NB4 (cell line): ENCODE measurements at regions not wholly inside any gene's neighbourhood (a gene's known extent, or its start where the extent isn't known, plus 50 kb on each side); places are given as distances from the start of the nearest gene placed in this dataset.

Experiments used
- MAX ChIP-seq: IDR thresholded peaks from 2 replicates; pipeline ENCODE4 v1.6.1; 2011; ENCODE audit warnings: low read depth, low read length
- POLR2A ChIP-seq: IDR thresholded peaks from 2 replicates; pipeline ENCODE4 v1.6.1; 2011; ENCODE audit warnings: mild to moderate bottlenecking; ENCODE audit not compliant: insufficient read length; ENCODE audit errors: extremely low read depth
- TF ChIP-seq, protein P1 (sequence below): IDR thresholded peaks from one replicate; pipeline ENCODE4 v1.5.1; 2012; ENCODE audit warnings: low read depth, low read length

GRCh38 chr11:112593440-112593839, 332.8 kb upstream of the PLET1 start:
- no peak for TF ChIP-seq MAX
- no peak for TF ChIP-seq POLR2A
- TF ChIP-seq, protein P1, sequence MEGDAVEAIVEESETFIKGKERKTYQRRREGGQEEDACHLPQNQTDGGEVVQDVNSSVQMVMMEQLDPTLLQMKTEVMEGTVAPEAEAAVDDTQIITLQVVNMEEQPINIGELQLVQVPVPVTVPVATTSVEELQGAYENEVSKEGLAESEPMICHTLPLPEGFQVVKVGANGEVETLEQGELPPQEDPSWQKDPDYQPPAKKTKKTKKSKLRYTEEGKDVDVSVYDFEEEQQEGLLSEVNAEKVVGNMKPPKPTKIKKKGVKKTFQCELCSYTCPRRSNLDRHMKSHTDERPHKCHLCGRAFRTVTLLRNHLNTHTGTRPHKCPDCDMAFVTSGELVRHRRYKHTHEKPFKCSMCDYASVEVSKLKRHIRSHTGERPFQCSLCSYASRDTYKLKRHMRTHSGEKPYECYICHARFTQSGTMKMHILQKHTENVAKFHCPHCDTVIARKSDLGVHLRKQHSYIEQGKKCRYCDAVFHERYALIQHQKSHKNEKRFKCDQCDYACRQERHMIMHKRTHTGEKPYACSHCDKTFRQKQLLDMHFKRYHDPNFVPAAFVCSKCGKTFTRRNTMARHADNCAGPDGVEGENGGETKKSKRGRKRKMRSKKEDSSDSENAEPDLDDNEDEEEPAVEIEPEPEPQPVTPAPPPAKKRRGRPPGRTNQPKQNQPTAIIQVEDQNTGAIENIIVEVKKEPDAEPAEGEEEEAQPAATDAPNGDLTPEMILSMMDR: no peak
